Liver (tissue), 8 donors: ENCODE measurements at regions not wholly inside any gene's neighbourhood (a gene's known extent, or its start where the extent isn't known, plus 50 kb on each side); places are given as distances from the start of the nearest gene placed in this dataset.
"Not testable (repeated sequence)": the region's sequence is repeated elsewhere in the genome, so short reads cannot be mapped to it uniquely, and the experiment has no call there.

Experiments used
- DNase-seq: peaks from one replicate; pipeline ENCODE4 v3.0.0-alpha.2; 2017; ENCODE audit warnings: low spot score
- H3K27ac ChIP-seq, 2 donors: one replicate each; pipeline ENCODE4 v1.7.0; 2013; ENCODE audit warnings: inconsistent platforms in 2 of 2, low read length in 2 of 2, control low read depth in 1 of 2, low read depth in 1 of 2, mild to moderate bottlenecking in 1 of 2
- H3K27me3 ChIP-seq, 4 donors: one replicate each; pipeline versions ENCODE4 v1.6.1 to v1.7.0; 2013; ENCODE audit warnings: low read length in 3 of 4, inconsistent platforms in 1 of 4, mild to moderate bottlenecking in 1 of 4, moderate library complexity in 1 of 4; ENCODE audit not compliant: control insufficient read depth in 4 of 4, insufficient read depth in 4 of 4
- H3K36me3 ChIP-seq, 4 donors: one replicate each; pipeline versions ENCODE4 v1.6.1 to v1.7.0; 2013; ENCODE audit warnings: low read length in 3 of 4, mild to moderate bottlenecking in 3 of 4, low read depth in 1 of 4, moderate library complexity in 1 of 4; ENCODE audit not compliant: control insufficient read depth in 4 of 4, insufficient read depth in 3 of 4
- H3K4me1 ChIP-seq, 4 donors: one replicate each; pipeline versions ENCODE4 v1.6.1 to v1.7.0; 2013; ENCODE audit warnings: low read length in 3 of 4, mild to moderate bottlenecking in 3 of 4, moderate library complexity in 1 of 4; ENCODE audit not compliant: control insufficient read depth in 4 of 4, insufficient read depth in 4 of 4
- H3K4me3 ChIP-seq, 3 donors: one replicate each; pipeline versions ENCODE4 v1.6.1 to v1.7.0; 2013; ENCODE audit warnings: low read length in 3 of 3, control low read depth in 1 of 3, low read depth in 1 of 3, mild to moderate bottlenecking in 1 of 3
- H3K9ac ChIP-seq, 2 donors: one replicate each; pipeline ENCODE4 v1.7.0; 2013; ENCODE audit warnings: low read length in 2 of 2, mild to moderate bottlenecking in 2 of 2, moderate library complexity in 2 of 2, control low read depth in 1 of 2, low read depth in 1 of 2
- H3K9me3 ChIP-seq, 4 donors: one replicate each; pipeline versions ENCODE4 v1.6.1 to v1.7.0; 2013; ENCODE audit warnings: low read length in 3 of 4; ENCODE audit not compliant: control insufficient read depth in 4 of 4
- ATF3 ChIP-seq: IDR thresholded peaks from 2 replicates; pipeline ENCODE4 v1.6.1; 2016; ENCODE audit warnings: antibody characterized with exemption
- CTCF ChIP-seq: fragments of 150-350 bp; IDR thresholded peaks from 2 replicates; pipeline ENCODE4 v1.5.1; 2017; ENCODE audit warnings: improper control_type of control experiment, low read depth, low read length; ENCODE audit not compliant: missing input control
- EGR1 ChIP-seq, 2 donors: IDR thresholded peaks; 2 replicates each; pipeline ENCODE4 v1.6.1; 2016 to 2018; ENCODE audit warnings: antibody characterized with exemption in 2 of 2, low read depth in 2 of 2
- GABPA ChIP-seq, 2 donors: IDR thresholded peaks in 1 of 2; conservative IDR thresholded peaks in 1 of 2; 2 replicates each; pipeline ENCODE4 v1.6.1; 2016; ENCODE audit warnings: antibody characterized with exemption in 2 of 2, mild to moderate bottlenecking in 1 of 2, moderate library complexity in 1 of 2
- HNF4G ChIP-seq: IDR thresholded peaks from 2 replicates; pipeline ENCODE4 v1.6.1; 2016; ENCODE audit warnings: antibody characterized with exemption
- REST ChIP-seq: IDR thresholded peaks from 2 replicates; pipeline ENCODE4 v1.6.1; 2016; ENCODE audit warnings: antibody characterized with exemption, mild to moderate bottlenecking
- RXRA ChIP-seq, 2 donors: IDR thresholded peaks; 2 replicates each; pipeline ENCODE4 v1.6.1; 2017 to 2018; ENCODE audit warnings: antibody characterized with exemption in 2 of 2, mild to moderate bottlenecking in 1 of 2
- SP1 ChIP-seq: IDR thresholded peaks from 2 replicates; pipeline ENCODE4 v1.6.1; 2018; ENCODE audit warnings: antibody characterized with exemption, mild to moderate bottlenecking
- YY1 ChIP-seq: IDR thresholded peaks from 2 replicates; pipeline ENCODE4 v1.6.1; 2016; ENCODE audit warnings: antibody characterized with exemption, mild to moderate bottlenecking
- ZBTB33 ChIP-seq: IDR thresholded peaks from 2 replicates; pipeline ENCODE4 v1.6.1; 2016; ENCODE audit warnings: antibody characterized with exemption
- WGBS: extraction: QIAGEN DNeasy Blood & Tissue Kit; methylation state at CpG from one replicate; pipeline ENCODE4 v1.1.7; 2013; 5-methylcytosine and 5-hydroxymethylcytosine counted together
- TF ChIP-seq, protein P1 (sequence below): IDR thresholded peaks from 2 replicates; pipeline ENCODE4 v1.6.1; 2016; ENCODE audit warnings: antibody characterized with exemption
- donor health status: healthy.
- donor health status: healthy.
- donor health status: healthy.
- donor health status: healthy.
- donor health status: healthy.

DNA sequence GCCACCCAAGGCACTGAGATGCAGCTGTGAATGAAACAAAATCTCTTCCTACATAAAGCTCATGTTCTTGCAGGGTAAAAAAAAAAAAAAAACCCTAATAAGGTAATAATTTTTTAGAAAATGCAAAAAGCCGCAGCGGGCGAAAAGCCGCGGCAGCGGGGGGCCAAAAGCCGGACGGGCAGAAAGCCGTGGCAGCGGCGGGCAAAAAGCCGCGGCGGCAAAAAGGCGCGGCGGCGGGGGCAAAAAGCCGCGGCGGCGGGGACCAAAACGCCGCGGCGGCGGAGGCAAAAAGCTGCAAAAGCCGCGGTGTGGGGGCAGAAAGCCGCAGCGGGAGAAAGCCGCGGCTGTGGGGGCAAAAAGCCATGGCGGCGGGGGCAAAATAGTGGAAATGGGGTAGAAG is 198.9 kb downstream of the ZNF92 start:
- DNase-seq, result peak; percentile 25
- H3K27ac ChIP-seq, H3K27me3 ChIP-seq, H3K9ac ChIP-seq, H3K9me3 ChIP-seq, H3K4me3 ChIP-seq, H3K36me3 ChIP-seq, H3K4me1 ChIP-seq: not testable (repeated sequence)
- 4% methylated on average over 27 of the region's 35 CpGs for WGBS

DNA sequence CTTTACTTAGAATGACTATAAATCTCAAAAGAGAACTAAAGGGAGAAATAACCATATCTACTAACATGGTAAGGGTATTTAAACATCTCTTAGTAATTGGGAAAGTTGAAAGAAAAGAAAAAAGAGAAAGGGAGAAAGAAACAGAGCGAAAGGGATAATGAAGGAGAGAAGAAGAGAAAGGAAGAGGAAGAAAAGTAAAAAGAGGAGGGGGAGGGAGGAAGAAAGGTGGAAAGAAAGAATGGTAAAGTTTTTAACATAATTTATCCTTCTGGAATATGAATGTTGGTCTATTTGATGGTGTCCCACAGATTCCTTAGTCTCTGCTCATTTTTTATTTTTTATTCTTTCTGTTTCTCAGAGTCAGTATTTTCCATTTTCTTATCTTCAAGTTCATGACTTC is 202.7 kb downstream of the ZNF92 start:
- H3K4me1 ChIP-seq, H3K4me3 ChIP-seq, H3K36me3 ChIP-seq, H3K9ac ChIP-seq, H3K9me3 ChIP-seq, H3K27me3 ChIP-seq, H3K27ac ChIP-seq, DNase-seq: not testable (repeated sequence)
- WGBS, result no CpG with 5 or more reads among the region's 1 CpG

- not testable (repeated sequence) for H3K36me3 ChIP-seq, H3K4me1 ChIP-seq, H3K27ac ChIP-seq, H3K27me3 ChIP-seq, DNase-seq, H3K9ac ChIP-seq, H3K4me3 ChIP-seq, H3K9me3 ChIP-seq
- WGBS, result 100% methylated on average over 2 of the region's 2 CpGs
Observed at GRCh38 chr7:65582518-65583119, 209.0 kb downstream of the ZNF92 start.

- DNase-seq, H3K9ac ChIP-seq, H3K27me3 ChIP-seq, H3K4me1 ChIP-seq, H3K36me3 ChIP-seq, H3K27ac ChIP-seq, H3K4me3 ChIP-seq, H3K9me3 ChIP-seq: not testable (repeated sequence)
- 63% methylated on average over 1 of the region's 1 CpG for WGBS
Observed at GRCh38 chr7:65602495-65602894, 228.8 kb downstream of the ZNF92 start.

GRCh38 chr7:65609131-65609530 is 235.5 kb downstream of the ZNF92 start:
- Histone ChIP-seq H3K27ac (no peak overlapping the region), H3K4me3 (no peak overlapping the region), H3K4me1 (no peaks in the 10 kb centered on the region), H3K9ac (no peak overlapping the region), H3K9me3 (no peaks in the 10 kb centered on the region), H3K27me3 (peaks cover 0 to 2% (median 0%) of the 10 kb centered on the region in 4 donors), H3K36me3 (no peaks in the 10 kb centered on the region)
- no peak for DNase-seq
- WGBS, result 89% methylated on average over 3 of the region's 3 CpGs
- no peak for TF ChIP-seq REST
- no peak for TF ChIP-seq SP1
- TF ChIP-seq GABPA (IDR thresholded peaks at IDR 0.05 in 1 of 2, conservative IDR thresholded peaks at IDR 0.05 in 1 of 2), result no peak
- no peak for TF ChIP-seq ZBTB33
- no peak for TF ChIP-seq CTCF
- TF ChIP-seq HNF4G, result no peak
- no peak for TF ChIP-seq YY1
- TF ChIP-seq ATF3, result no peak
- no peak for TF ChIP-seq EGR1 (IDR thresholded peaks at IDR 0.05; ENCODE audit: low read depth in 2 of 2)
- no peak for TF ChIP-seq RXRA (IDR thresholded peaks at IDR 0.05)
- TF ChIP-seq, protein P1, sequence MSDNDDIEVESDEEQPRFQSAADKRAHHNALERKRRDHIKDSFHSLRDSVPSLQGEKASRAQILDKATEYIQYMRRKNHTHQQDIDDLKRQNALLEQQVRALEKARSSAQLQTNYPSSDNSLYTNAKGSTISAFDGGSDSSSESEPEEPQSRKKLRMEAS, result no peak
